ENCODE measurements at regions not wholly inside any gene's neighbourhood (a gene's known extent, or its start where the extent isn't known, plus 50 kb on each side); places are given as distances from the start of the nearest gene placed in this dataset.

- TF ChIP-seq MTA3 (IDR thresholded peaks at IDR 0.05; ENCODE audit: borderline replicate concordance, low read length) (no peak), PAX5 (IDR thresholded peaks at IDR 0.05; ENCODE audit: borderline replicate concordance, low read depth, low read length) (no peak), JUNB (IDR thresholded peaks at IDR 0.05) (no peak), ZNF592 (IDR thresholded peaks at IDR 0.05) (no peak), REST (IDR thresholded peaks at IDR 0.05; ENCODE audit: low read depth, low read length) (no peak), POLR2A (IDR thresholded peaks at IDR 0.05; ENCODE audit: low read depth, low read length) (no peak), ZNF217 (IDR thresholded peaks at IDR 0.05) (no peak), PBX3 (IDR thresholded peaks at IDR 0.05; ENCODE audit: insufficient replicate concordance, low read depth, low read length) (no peak)
These were observed 366.0 kb downstream of the LRATD1 start for GRCh38 chr2:14998546-14998945.

Measured in GM12878 (cell line).